ENCODE measurements at regions not wholly inside any gene's neighbourhood (a gene's known extent, or its start where the extent isn't known, plus 50 kb on each side); places are given as distances from the start of the nearest gene placed in this dataset.

GRCh38 chr1:113281550-113281949, 108.8 kb upstream of the MAGI3 start:
- H3K27me3 ChIP-seq, result no peaks in the 10 kb centered on the region
- H3K4me1 ChIP-seq, result no peaks in the 10 kb centered on the region
- no peak overlapping the region for H3K27ac ChIP-seq
- H3K9me3 ChIP-seq, result no peaks in the 10 kb centered on the region
- H3K36me3 ChIP-seq, result no peaks in the 10 kb centered on the region
- H3K4me3 ChIP-seq, result no peak overlapping the region
- no peak for ATAC-seq
- TF ChIP-seq POLR2A (IDR thresholded peaks at IDR 0.05), result no peak
- TF ChIP-seq CTCF (IDR thresholded peaks at IDR 0.05), result no peak
- TF ChIP-seq POLR2AphosphoS5 (IDR thresholded peaks at IDR 0.05), result no peak
- no peak for TF ChIP-seq EP300 (IDR thresholded peaks at IDR 0.05)

- H3K4me1 ChIP-seq, result no peaks in the 10 kb centered on the region
- H3K4me3 ChIP-seq, result no peak overlapping the region
- no peaks in the 10 kb centered on the region for H3K9me3 ChIP-seq
- TF ChIP-seq EP300 (IDR thresholded peaks at IDR 0.05) (no peak), POLR2A (IDR thresholded peaks at IDR 0.05) (no peak), POLR2AphosphoS5 (IDR thresholded peaks at IDR 0.05) (no peak), CTCF (IDR thresholded peaks at IDR 0.05) (no peak)
- 55 to 56% methylated on average over 3 of the region's 3 CpGs for WGBS, 2 donors (ENCODE audit: low coverage in 1 of 2)
- no peak overlapping the region for H3K27ac ChIP-seq
- no peak for ATAC-seq
- H3K36me3 ChIP-seq, result no peaks in the 10 kb centered on the region
- no peaks in the 10 kb centered on the region for H3K27me3 ChIP-seq
These were observed 108.1 kb upstream of the MAGI3 start for GRCh38 chr1:113282008-113282892.

GRCh38 chr1:113282893-113283285, 107.4 kb upstream of the MAGI3 start:
- no peak overlapping the region for H3K27ac ChIP-seq
- 83 to 89% methylated on average over 4 to 8 of the region's 11 CpGs for WGBS, 2 donors (ENCODE audit: low coverage in 1 of 2)
- H3K4me3 ChIP-seq, result no peak overlapping the region
- no peak for ATAC-seq
- H3K4me1 ChIP-seq, result no peaks in the 10 kb centered on the region
- H3K9me3 ChIP-seq, result no peaks in the 10 kb centered on the region
- no peaks in the 10 kb centered on the region for H3K27me3 ChIP-seq
- no peak for TF ChIP-seq CTCF (IDR thresholded peaks at IDR 0.05)
- TF ChIP-seq POLR2AphosphoS5 (IDR thresholded peaks at IDR 0.05), result no peak
- no peak for TF ChIP-seq POLR2A (IDR thresholded peaks at IDR 0.05)
- TF ChIP-seq EP300 (IDR thresholded peaks at IDR 0.05), result no peak
- H3K36me3 ChIP-seq, result no peaks in the 10 kb centered on the region

- Histone ChIP-seq H3K4me1 (no peaks in the 10 kb centered on the region), H3K27ac (no peak overlapping the region), H3K9me3 (no peaks in the 10 kb centered on the region), H3K4me3 (no peak overlapping the region), H3K36me3 (no peaks in the 10 kb centered on the region), H3K27me3 (no peaks in the 10 kb centered on the region)
- no peak for TF ChIP-seq EP300 (IDR thresholded peaks at IDR 0.05)
- no peak for TF ChIP-seq POLR2AphosphoS5 (IDR thresholded peaks at IDR 0.05)
- no peak for TF ChIP-seq CTCF (IDR thresholded peaks at IDR 0.05)
- TF ChIP-seq POLR2A (IDR thresholded peaks at IDR 0.05), result no peak
- ATAC-seq, result no peak
These were observed 106.4 kb upstream of the MAGI3 start for GRCh38 chr1:113283914-113284313.

- no peak overlapping the region for H3K4me3 ChIP-seq
- no peaks in the 10 kb centered on the region for H3K36me3 ChIP-seq
- H3K9me3 ChIP-seq, result no peaks in the 10 kb centered on the region
- H3K27me3 ChIP-seq, result no peaks in the 10 kb centered on the region
- H3K27ac ChIP-seq, result no peak overlapping the region
- ATAC-seq, result no peak
- TF ChIP-seq POLR2A (IDR thresholded peaks at IDR 0.05) (no peak), CTCF (IDR thresholded peaks at IDR 0.05) (no peak), EP300 (IDR thresholded peaks at IDR 0.05) (no peak), POLR2AphosphoS5 (IDR thresholded peaks at IDR 0.05) (no peak)
- WGBS, 2 donors (ENCODE audit: low coverage in 1 of 2), result 70% methylated on average over 1 of the region's 1 CpG; no CpG with 5 or more reads in 1 of the 2 donors
- H3K4me1 ChIP-seq, result no peaks in the 10 kb centered on the region
These were observed 104.2 kb upstream of the MAGI3 start for GRCh38 chr1:113286156-113286555.

All from gastroesophageal sphincter (tissue), 4 donors.